Ascending aorta (tissue), 2 donors: ENCODE measurements at regions not wholly inside any gene's neighbourhood (a gene's known extent, or its start where the extent isn't known, plus 50 kb on each side); places are given as distances from the start of the nearest gene placed in this dataset.

Experiments used
- DNase-seq, 2 donors: peaks; one replicate each; pipeline ENCODE4 v3.0.0-alpha.2; 2019; ENCODE audit warnings: low spot score in 2 of 2
- H3K27ac ChIP-seq, 2 donors: fragments of 200-600 bp; sonication (generic); one replicate each; pipeline ENCODE4 v1.5.1; 2016 to 2017; ENCODE audit warnings: mild to moderate bottlenecking in 1 of 2
- H3K27me3 ChIP-seq: fragments of 200-600 bp; sonication (generic); one replicate; pipeline ENCODE4 v1.5.1; 2017
- H3K36me3 ChIP-seq, 2 donors: fragments of 200-600 bp; sonication (generic); one replicate each; pipeline ENCODE4 v1.5.1; 2016
- H3K4me1 ChIP-seq, 2 donors: fragments of 200-600 bp; sonication (generic); one replicate each; pipeline ENCODE4 v1.5.1; 2016 to 2017; ENCODE audit warnings: mild to moderate bottlenecking in 1 of 2
- H3K4me3 ChIP-seq, 2 donors: fragments of 200-600 bp; sonication (generic); one replicate each; pipeline ENCODE4 v1.5.1; 2016 to 2017; ENCODE audit warnings: mild to moderate bottlenecking in 1 of 2
- H3K9me3 ChIP-seq, 2 donors: fragments of 200-600 bp; sonication (generic); one replicate each; pipeline ENCODE4 v1.5.1; 2016
- CTCF ChIP-seq, 3 experiments: fragments of 200-600 bp in 2 of 3; fragments of 450-650 bp in 1 of 3; sonication (generic) in 2 of 3; IDR thresholded peaks; one replicate each; pipeline ENCODE4 v1.5.1; 2016 to 2019; ENCODE audit warnings: antibody characterized with exemption in 3 of 3, mild to moderate bottlenecking in 1 of 3, moderate library complexity in 1 of 3
- intact Hi-C: fragments of 100-400 bp; cut with DNase I; formaldehyde crosslinking; loops from one replicate; pipeline ENCODE4 v1.15.1; 2023

- H3K36me3 ChIP-seq = no peaks in the 10 kb centered on the region
- no peak for DNase-seq
- H3K4me3 ChIP-seq = no peak overlapping the region
- peaks cover 0 to 10% of the 10 kb centered on the region in 2 donors for H3K4me1 ChIP-seq
- no peaks in the 10 kb centered on the region for H3K9me3 ChIP-seq
- no peaks in the 10 kb centered on the region for H3K27me3 ChIP-seq
- intact Hi-C loops = loop anchor here (5.0 kb wide), 1 partner anchor 178 kb away; no protein-coding TSS in a partner anchor
- H3K27ac ChIP-seq = no peak overlapping the region
- no peak for TF ChIP-seq CTCF (IDR thresholded peaks at IDR 0.05)
Observed at GRCh38 chr9:75644649-75645048, 245.8 kb upstream of the PCSK5 start.

- intact Hi-C loops = no loop called here
- no peak overlapping the region for H3K27ac ChIP-seq
Observed at GRCh38 chr9:75648034-75648433, 242.4 kb upstream of the PCSK5 start.

GRCh38 chr9:75649060-75649459 lies 241.4 kb upstream of the PCSK5 start:
- H3K4me3 ChIP-seq = no peak overlapping the region
- no peak for TF ChIP-seq CTCF (IDR thresholded peaks at IDR 0.05)
- H3K9me3 ChIP-seq = no peaks in the 10 kb centered on the region
- peaks cover 0 to 8% of the 10 kb centered on the region in 2 donors for H3K4me1 ChIP-seq
- H3K27me3 ChIP-seq = no peaks in the 10 kb centered on the region
- H3K36me3 ChIP-seq = no peaks in the 10 kb centered on the region
- H3K27ac ChIP-seq = no peak overlapping the region
- intact Hi-C loops = no loop called here
- DNase-seq = no peak

More at GRCh38 chr9:75648034-75648433, 242.4 kb upstream of the PCSK5 start:
- TF ChIP-seq CTCF (IDR thresholded peaks at IDR 0.05) = no peak
- Histone ChIP-seq H3K4me3 (no peak overlapping the region), H3K4me1 (peaks cover 0 to 8% of the 10 kb centered on the region in 2 donors), H3K9me3 (no peaks in the 10 kb centered on the region), H3K27me3 (no peaks in the 10 kb centered on the region), H3K36me3 (no peaks in the 10 kb centered on the region)
- no peak for DNase-seq

GRCh38 chr9:75651709-75652108 lies 238.8 kb upstream of the PCSK5 start:
- intact Hi-C loops = loop anchor here (10.0 kb wide), 1 partner anchor 453 kb away; no protein-coding TSS in a partner anchor
- H3K4me3 ChIP-seq = no peak overlapping the region
- TF ChIP-seq CTCF (IDR thresholded peaks at IDR 0.05) = no peak
- H3K27me3 ChIP-seq = no peaks in the 10 kb centered on the region
- H3K27ac ChIP-seq = no peak overlapping the region
- no peaks in the 10 kb centered on the region for H3K9me3 ChIP-seq
- no peak for DNase-seq
- no peaks in the 10 kb centered on the region for H3K36me3 ChIP-seq
- H3K4me1 ChIP-seq = peaks cover 0 to 8% of the 10 kb centered on the region in 2 donors

- H3K27ac ChIP-seq = no peak overlapping the region
- no peaks in the 10 kb centered on the region for H3K27me3 ChIP-seq
- H3K9me3 ChIP-seq = no peaks in the 10 kb centered on the region
- no peak overlapping the region for H3K4me3 ChIP-seq
- DNase-seq = no peak
- TF ChIP-seq CTCF (IDR thresholded peaks at IDR 0.05) = no peak
- no peaks in the 10 kb centered on the region for H3K36me3 ChIP-seq
- intact Hi-C loops = loop anchor here (10.0 kb wide), 1 partner anchor 451 kb away; no protein-coding TSS in a partner anchor
- peaks cover 0 to 8% of the 10 kb centered on the region in 2 donors for H3K4me1 ChIP-seq
Observed at GRCh38 chr9:75653335-75653734, 237.1 kb upstream of the PCSK5 start.

GRCh38 chr9:75653750-75654149 lies 236.7 kb upstream of the PCSK5 start:
- peaks cover 0 to 8% of the 10 kb centered on the region in 2 donors for H3K4me1 ChIP-seq
- no peak for TF ChIP-seq CTCF (IDR thresholded peaks at IDR 0.05)

More at GRCh38 chr9:75653750-75654149, 236.7 kb upstream of the PCSK5 start:
- Histone ChIP-seq H3K9me3 (no peaks in the 10 kb centered on the region), H3K27me3 (no peaks in the 10 kb centered on the region), H3K36me3 (no peaks in the 10 kb centered on the region), H3K4me3 (no peak overlapping the region), H3K27ac (no peak overlapping the region)
- intact Hi-C loops = loop anchor here (10.0 kb wide), 1 partner anchor 451 kb away; no protein-coding TSS in a partner anchor
- DNase-seq = no peak
